ENCODE measurements at regions not wholly inside any gene's neighbourhood (a gene's known extent, or its start where the extent isn't known, plus 50 kb on each side); places are given as distances from the start of the nearest gene placed in this dataset.
A peak's percentile ranks its signal among the peaks of the same experiment; 100 is the strongest.

DNA sequence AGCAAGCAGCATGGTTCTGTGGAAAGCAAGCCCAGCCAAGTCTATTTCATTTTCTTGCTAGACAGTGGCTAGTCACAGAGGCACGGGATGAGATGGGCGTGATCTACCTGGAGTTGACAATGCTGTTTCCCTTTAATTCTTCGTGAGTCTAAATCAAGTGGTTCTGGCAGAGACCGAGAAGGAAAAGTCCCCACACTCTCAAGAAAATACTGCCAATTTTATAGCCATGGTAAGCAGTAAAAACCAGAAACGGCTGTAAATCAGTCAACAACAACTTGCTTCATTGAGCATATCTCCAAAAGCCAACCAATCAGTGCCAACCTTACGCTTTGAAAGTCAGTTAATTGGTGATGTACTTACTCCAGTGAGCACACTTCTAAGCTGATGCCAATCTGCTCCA, 223.4 kb downstream of the SEC23IP start:
- H2AFZ ChIP-seq (ENCODE audit: low read length) = peak overlapping the region; percentile 17

More for the DNA sequence above, 223.4 kb downstream of the SEC23IP start:
- no peak overlapping the region for H3K14ac ChIP-seq (ENCODE audit: insufficient read depth, low read length)
- no peaks in the 10 kb centered on the region for H3K23me2 ChIP-seq (ENCODE audit: insufficient read length, low read depth, low read length, poor library complexity, severe bottlenecking)
- DNase-seq = no peak
- no peak overlapping the region for H4K91ac ChIP-seq (ENCODE audit: insufficient read length, low read depth, low read length)
- H2BK20ac ChIP-seq (ENCODE audit: low read depth, low read length, poor library complexity, severe bottlenecking) = no peak overlapping the region
- Mint-ChIP-seq H3K27ac (no peak overlapping the region), H3K4me1 (peaks cover 0 to 11% of the 10 kb centered on the region in 2 experiments; a peak in 3 of 4 replicates), H3K4me3 (no peak overlapping the region), H3K27me3 (ENCODE audit: low read depth) (no peaks in the 10 kb centered on the region; the same call in 1 of the 2 replicates), H3K36me3 (ENCODE audit: insufficient read depth in 1 of 3, low read depth in 3 of 3) (no peaks in the 10 kb centered on the region; a peak in 1 of 7 replicates), H3K9me3 (no peaks in the 10 kb centered on the region)
- H2BK120ac ChIP-seq (ENCODE audit: low read depth, low read length, poor library complexity, severe bottlenecking) = no peak overlapping the region
- no peak overlapping the region for H3K23ac ChIP-seq (ENCODE audit: insufficient read length, low read depth, low read length)
- H3K27me3 ChIP-seq (ENCODE audit: insufficient read depth, low read length) = no peaks in the 10 kb centered on the region
- no peak overlapping the region for H4K8ac ChIP-seq (replicated peaks; ENCODE audit: insufficient read length, low read depth, low read length)
- no peak overlapping the region for H3K4me2 ChIP-seq (ENCODE audit: insufficient read depth, insufficient read length, low read length)
- H3T11ph ChIP-seq (ENCODE audit: low read length) = no peak overlapping the region
- no peaks in the 10 kb centered on the region for H3K79me2 ChIP-seq (ENCODE audit: insufficient read depth, low read length)
- H2BK15ac ChIP-seq (ENCODE audit: low read depth, low read length) = no peak overlapping the region
- no peak overlapping the region for H3K4ac ChIP-seq (ENCODE audit: low read depth, low read length)
- no peaks in the 10 kb centered on the region for H3K4me1 ChIP-seq (ENCODE audit: insufficient read depth, low read length)
- H3K79me1 ChIP-seq (ENCODE audit: insufficient read depth, low read depth, low read length, poor library complexity, severe bottlenecking) = no peaks in the 10 kb centered on the region
- no CpG with 5 or more reads among the region's 6 CpGs for WGBS (ENCODE audit: extremely low coverage, insufficient read length, low lambda C conversion rate)
- no peak overlapping the region for H3K18ac ChIP-seq (ENCODE audit: insufficient read length, low read depth, low read length)
- H2BK12ac ChIP-seq (ENCODE audit: insufficient read length, low read depth, low read length) = no peak overlapping the region
- no peaks in the 10 kb centered on the region for H4K20me1 ChIP-seq (ENCODE audit: control insufficient read depth, insufficient read depth, insufficient read length)
- H3K9me3 ChIP-seq (ENCODE audit: control insufficient read depth, low read depth, low read length) = no peaks in the 10 kb centered on the region
- TF ChIP-seq, protein P1, sequence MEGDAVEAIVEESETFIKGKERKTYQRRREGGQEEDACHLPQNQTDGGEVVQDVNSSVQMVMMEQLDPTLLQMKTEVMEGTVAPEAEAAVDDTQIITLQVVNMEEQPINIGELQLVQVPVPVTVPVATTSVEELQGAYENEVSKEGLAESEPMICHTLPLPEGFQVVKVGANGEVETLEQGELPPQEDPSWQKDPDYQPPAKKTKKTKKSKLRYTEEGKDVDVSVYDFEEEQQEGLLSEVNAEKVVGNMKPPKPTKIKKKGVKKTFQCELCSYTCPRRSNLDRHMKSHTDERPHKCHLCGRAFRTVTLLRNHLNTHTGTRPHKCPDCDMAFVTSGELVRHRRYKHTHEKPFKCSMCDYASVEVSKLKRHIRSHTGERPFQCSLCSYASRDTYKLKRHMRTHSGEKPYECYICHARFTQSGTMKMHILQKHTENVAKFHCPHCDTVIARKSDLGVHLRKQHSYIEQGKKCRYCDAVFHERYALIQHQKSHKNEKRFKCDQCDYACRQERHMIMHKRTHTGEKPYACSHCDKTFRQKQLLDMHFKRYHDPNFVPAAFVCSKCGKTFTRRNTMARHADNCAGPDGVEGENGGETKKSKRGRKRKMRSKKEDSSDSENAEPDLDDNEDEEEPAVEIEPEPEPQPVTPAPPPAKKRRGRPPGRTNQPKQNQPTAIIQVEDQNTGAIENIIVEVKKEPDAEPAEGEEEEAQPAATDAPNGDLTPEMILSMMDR (conservative IDR thresholded peaks at IDR 0.05) = no peak
- no peak overlapping the region for H2AK5ac ChIP-seq (ENCODE audit: insufficient read length, low read length)
- no peak overlapping the region for H3K9ac ChIP-seq (ENCODE audit: extremely low read depth, insufficient read length, low read length)
- no peak overlapping the region for H2BK5ac ChIP-seq (ENCODE audit: insufficient read length, low read length)
- no peak overlapping the region for H3K27ac ChIP-seq (ENCODE audit: insufficient read length, low read depth, low read length)
- no peak overlapping the region for H3K56ac ChIP-seq (ENCODE audit: insufficient read length, low read depth, low read length)
- H4K5ac ChIP-seq (ENCODE audit: insufficient read length, low read depth, low read length) = no peak overlapping the region

Data from H9 (cell line).